ENCODE measurements at regions not wholly inside any gene's neighbourhood (a gene's known extent, or its start where the extent isn't known, plus 50 kb on each side); places are given as distances from the start of the nearest gene placed in this dataset.

DNA sequence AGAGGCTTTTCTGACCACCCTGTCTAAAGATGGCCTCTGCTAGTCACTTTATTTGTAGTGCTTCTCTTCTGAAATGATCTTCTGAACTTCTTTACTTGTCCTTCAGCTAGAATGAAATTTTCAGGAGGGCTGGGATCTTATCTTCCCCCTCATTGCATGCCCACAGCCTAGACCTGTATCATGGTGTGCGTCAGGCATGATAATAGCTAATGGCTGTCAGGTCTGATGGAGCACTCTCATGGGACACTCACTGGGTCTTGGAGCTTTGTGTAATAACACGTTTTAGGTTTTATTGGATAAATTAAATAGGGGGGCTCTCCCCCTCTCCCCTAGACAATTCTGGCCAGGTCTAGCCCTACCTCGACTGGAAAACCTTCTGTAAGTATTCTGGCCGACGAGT lies 97.1 kb upstream of the NRXN3 start:
- H3K79me2 ChIP-seq (ENCODE audit: insufficient read depth, low read length): no peaks in the 10 kb centered on the region
- H3K36me3 ChIP-seq (replicated peaks in 1 of 2; ENCODE audit: control insufficient read depth in 1 of 2, insufficient read depth in 2 of 2, low read length in 2 of 2): no peaks in the 10 kb centered on the region
- no CpG with 5 or more reads among the region's 5 CpGs for WGBS (ENCODE audit: insufficient coverage)
- H2AFZ ChIP-seq (ENCODE audit: insufficient read depth, low read depth, low read length, poor library complexity, severe bottlenecking): no peak overlapping the region
- H3K4me1 ChIP-seq (ENCODE audit: control insufficient read depth in 1 of 2, insufficient read depth in 2 of 2, low read length in 2 of 2): no peaks in the 10 kb centered on the region
- DNase-seq: no peak
- no peak for TF ChIP-seq CTCF (IDR thresholded peaks at IDR 0.05)
- intact Hi-C loops (cut with micrococcal nuclease): no loop called here
- H3K9me3 ChIP-seq (replicated peaks in 1 of 2; ENCODE audit: control insufficient read depth in 1 of 2, insufficient read depth in 1 of 2, low read length in 2 of 2): no peaks in the 10 kb centered on the region
- no peaks in the 10 kb centered on the region for H3K36me3 Mint-ChIP-seq
- no peaks in the 10 kb centered on the region for H4K20me1 ChIP-seq (ENCODE audit: insufficient read depth, low read length)
- no peak overlapping the region for H3K4me3 Mint-ChIP-seq
- no peak overlapping the region for H3K27ac ChIP-seq (ENCODE audit: low read depth in 1 of 2, low read length in 2 of 2)
- H3K9ac ChIP-seq (ENCODE audit: insufficient read depth, low read length, poor library complexity, severe bottlenecking): no peak overlapping the region
- no peaks in the 10 kb centered on the region for H3K9me3 Mint-ChIP-seq
- no peaks in the 10 kb centered on the region for H3K27me3 ChIP-seq (ENCODE audit: control insufficient read depth in 2 of 2, insufficient read depth in 2 of 2, low read length in 2 of 2)
- H3K4me1 Mint-ChIP-seq: no peaks in the 10 kb centered on the region
- H3K27me3 Mint-ChIP-seq (ENCODE audit: low read depth in 3 of 3): peaks cover 2 to 5% (median 3%) of the 10 kb centered on the region in 3 donors
- H3K27ac Mint-ChIP-seq: no peak overlapping the region
- no peak overlapping the region for H3K4me2 ChIP-seq (replicated peaks; ENCODE audit: extremely low read depth, low read length, poor library complexity, severe bottlenecking)
- H3K4me3 ChIP-seq (replicated peaks in 1 of 3; ENCODE audit: low read depth in 2 of 3, low read length in 3 of 3): no peak overlapping the region

GRCh38 chr14:78074561-78074960 lies 95.6 kb upstream of the NRXN3 start:
- peaks cover 0 to 4% (median 4%) of the 10 kb centered on the region in 3 donors for H3K27me3 Mint-ChIP-seq (ENCODE audit: low read depth in 3 of 3)

More at GRCh38 chr14:78074561-78074960, 95.6 kb upstream of the NRXN3 start:
- H3K9me3 Mint-ChIP-seq: no peaks in the 10 kb centered on the region
- Histone ChIP-seq H2AFZ (ENCODE audit: insufficient read depth, low read depth, low read length, poor library complexity, severe bottlenecking) (no peak overlapping the region), H3K27ac (ENCODE audit: low read depth in 1 of 2, low read length in 2 of 2) (no peak overlapping the region), H3K9me3 (replicated peaks in 1 of 2; ENCODE audit: control insufficient read depth in 1 of 2, insufficient read depth in 1 of 2, low read length in 2 of 2) (no peaks in the 10 kb centered on the region), H3K4me3 (replicated peaks in 1 of 3; ENCODE audit: low read depth in 2 of 3, low read length in 3 of 3) (no peak overlapping the region), H3K4me1 (ENCODE audit: control insufficient read depth in 1 of 2, insufficient read depth in 2 of 2, low read length in 2 of 2) (no peaks in the 10 kb centered on the region), H3K4me2 (replicated peaks; ENCODE audit: extremely low read depth, low read length, poor library complexity, severe bottlenecking) (no peak overlapping the region), H4K20me1 (ENCODE audit: insufficient read depth, low read length) (no peaks in the 10 kb centered on the region), H3K9ac (ENCODE audit: insufficient read depth, low read length, poor library complexity, severe bottlenecking) (no peak overlapping the region), H3K36me3 (replicated peaks in 1 of 2; ENCODE audit: control insufficient read depth in 1 of 2, insufficient read depth in 2 of 2, low read length in 2 of 2) (no peaks in the 10 kb centered on the region), H3K27me3 (ENCODE audit: control insufficient read depth in 2 of 2, insufficient read depth in 2 of 2, low read length in 2 of 2) (no peaks in the 10 kb centered on the region), H3K79me2 (ENCODE audit: insufficient read depth, low read length) (no peaks in the 10 kb centered on the region)
- H3K4me3 Mint-ChIP-seq: no peak overlapping the region
- intact Hi-C loops (cut with micrococcal nuclease): no loop called here
- H3K27ac Mint-ChIP-seq: no peak overlapping the region
- no peak for TF ChIP-seq CTCF (IDR thresholded peaks at IDR 0.05)
- no peaks in the 10 kb centered on the region for H3K36me3 Mint-ChIP-seq
- DNase-seq: no peak
- WGBS (ENCODE audit: insufficient coverage): 86% methylated on average over 2 of the region's 5 CpGs
- H3K4me1 Mint-ChIP-seq: no peaks in the 10 kb centered on the region
